GM12878 (cell line): ENCODE measurements at regions not wholly inside any gene's neighbourhood (a gene's known extent, or its start where the extent isn't known, plus 50 kb on each side); places are given as distances from the start of the nearest gene placed in this dataset.

Experiments used
- ATAC-seq: fragments of 200-7000 bp; cut with Tn5 transposase; 3 replicates; pipeline ENCODE4 v1.9.1; 2020; ENCODE audit warnings: mild to moderate bottlenecking, moderate library complexity
- BruUV-seq: library from RNA; stranded (reverse); fragments of 400-500 nt; replicated peaks from 2 replicates; lab custom pipeline; 2021; lab: Mats Ljungman, UMichigan
- CTCF ChIA-PET: fragments of 300-600 bp; sonication (Branson Sonifier 250); formaldehyde crosslinking; extraction: SDS; loops from one replicate; lab custom pipeline; 2021; ENCODE audit warnings: inconsistent platforms; lab: Yijun Ruan, JAX
- POLR2A ChIA-PET: fragments of 350-600 bp; formaldehyde crosslinking; extraction: SDS; loops from one replicate; lab custom pipeline; 2021; ENCODE audit warnings: inconsistent platforms; lab: Charles Lee
- RAD21 ChIA-PET: fragments of 300-600 bp; sonication (Branson Sonifier 250); formaldehyde crosslinking; loops from one replicate; lab custom pipeline; 2023; ENCODE audit warnings: antibody characterized with exemption; ENCODE audit not compliant: unreplicated experiment; lab: Charles Lee
- SMC1A ChIA-PET: fragments of 300-600 bp; sonication (Branson Sonifier 250); formaldehyde crosslinking; loops from one replicate; lab custom pipeline; 2023; ENCODE audit not compliant: unreplicated experiment, uncharacterized antibody; lab: Charles Lee
- DNase-seq: peaks from one replicate; pipeline ENCODE4 v3.0.0-alpha.2; 2011; ENCODE audit warnings: low read depth, low spot score
- FAIRE-seq: peaks from 3 replicates; lab custom pipeline; 2011; peaks lifted over from hg19 to GRCh38; lab: Jason Lieb, UNC
- H2AFZ ChIP-seq: 2 replicates; pipeline ENCODE4 v1.6.0; 2011; ENCODE audit warnings: low read depth, low read length, control low read depth; ENCODE audit not compliant: control insufficient read depth
- H3K27ac ChIP-seq: 2 replicates; pipeline ENCODE4 v1.5.1; 2011; ENCODE audit warnings: control low read depth; ENCODE audit not compliant: control insufficient read depth, insufficient read depth
- H3K27me3 ChIP-seq, 2 experiments: replicated peaks in 1 of 2; 2 replicates each; pipeline versions ENCODE4 v1.6.0 to v1.6.1; 2011; ENCODE audit warnings: low read length in 1 of 2; ENCODE audit not compliant: control insufficient read depth in 2 of 2, insufficient read depth in 2 of 2
- H3K36me3 ChIP-seq, 2 experiments: 2 replicates each; pipeline ENCODE4 v1.5.1; 2011; ENCODE audit warnings: low read length in 1 of 2; ENCODE audit not compliant: control insufficient read depth in 2 of 2, insufficient read depth in 2 of 2
- H3K4me1 ChIP-seq: 2 replicates; pipeline ENCODE4 v1.6.1; 2011; ENCODE audit warnings: mild to moderate bottlenecking, low read length, moderate library complexity, mixed read lengths; ENCODE audit not compliant: control insufficient read depth, insufficient read depth
- H3K4me2 ChIP-seq: 2 replicates; pipeline ENCODE4 v1.6.0; 2011; ENCODE audit warnings: control low read depth; ENCODE audit not compliant: control insufficient read depth, insufficient read depth
- H3K4me3 ChIP-seq: fragments of 200-600 bp; sonication (generic); 2 replicates; pipeline ENCODE4 v1.5.1; 2016
- H3K79me2 ChIP-seq: 2 replicates; pipeline ENCODE4 v1.6.0; 2011; ENCODE audit warnings: low read length; ENCODE audit not compliant: control insufficient read depth, insufficient read depth
- H3K9ac ChIP-seq: 2 replicates; pipeline ENCODE4 v1.8.0; 2011; ENCODE audit warnings: low read length, control low read depth, mixed read lengths; ENCODE audit not compliant: control insufficient read depth, insufficient read depth
- H3K9me3 ChIP-seq: replicated peaks from 3 replicates; pipeline ENCODE4 v1.5.1; 2011; ENCODE audit warnings: mild to moderate bottlenecking, low read length; ENCODE audit not compliant: control insufficient read depth, insufficient read depth
- H4K20me1 ChIP-seq: 2 replicates; pipeline ENCODE4 v1.6.0; 2011; ENCODE audit not compliant: control insufficient read depth, insufficient read depth
- ATF7 ChIP-seq: fragments of 450-650 bp; IDR thresholded peaks from 2 replicates; pipeline ENCODE4 v1.6.1; 2016; ENCODE audit warnings: low read depth, mild to moderate bottlenecking
- HDGF ChIP-seq: fragments of 450-650 bp; IDR thresholded peaks from 2 replicates; pipeline ENCODE4 v1.6.1; 2016; ENCODE audit warnings: antibody characterized with exemption
- MYB ChIP-seq: fragments of 150-350 bp; IDR thresholded peaks from 2 replicates; pipeline ENCODE4 v1.6.1; 2014; ENCODE audit warnings: mild to moderate bottlenecking, low read depth, low read length, borderline replicate concordance
- NKRF ChIP-seq: fragments of 450-650 bp; conservative IDR thresholded peaks from 2 replicates; pipeline ENCODE4 v1.6.1; 2017; ENCODE audit warnings: mild to moderate bottlenecking, moderate library complexity
- POLR2AphosphoS5 ChIP-seq: IDR thresholded peaks from 2 replicates; pipeline ENCODE4 v1.6.1; 2011; ENCODE audit warnings: mild to moderate bottlenecking, low read length, inconsistent platforms
- RB1 ChIP-seq: fragments of 450-650 bp; formaldehyde crosslinking; IDR thresholded peaks from 2 replicates; pipeline ENCODE4 v1.6.1; 2017; ENCODE audit warnings: mild to moderate bottlenecking, borderline replicate concordance
- RELB ChIP-seq: fragments of 450-650 bp; IDR thresholded peaks from 2 replicates; pipeline ENCODE4 v1.6.1; 2017; ENCODE audit warnings: low read depth, mild to moderate bottlenecking, moderate library complexity
- SIN3A ChIP-seq: IDR thresholded peaks from 2 replicates; pipeline ENCODE4 v1.6.1; 2012; ENCODE audit warnings: low read depth, low read length, improper control_type of control experiment
- ZBTB4 ChIP-seq: fragments of 450-650 bp; formaldehyde crosslinking; IDR thresholded peaks from 2 replicates; pipeline ENCODE4 v1.4.0; 2022; ENCODE audit warnings: mild to moderate bottlenecking, moderate library complexity
- ZNF274 ChIP-seq: IDR thresholded peaks from one replicate; pipeline ENCODE4 v1.8.0; 2011; ENCODE audit not compliant: insufficient read length, insufficient read depth
- ZNF592 ChIP-seq: fragments of 450-650 bp; IDR thresholded peaks from 2 replicates; pipeline ENCODE4 v1.6.1; 2017; ENCODE audit warnings: mild to moderate bottlenecking, moderate library complexity
- WGBS: methylation state at CpG from one replicate; pipeline ENCODE4 v1.1.6; 2016; ENCODE audit warnings: low lambda C conversion rate; ENCODE audit not compliant: insufficient replicate concordance, insufficient coverage; ENCODE audit errors: missing lambda C conversion rate; 5-methylcytosine and 5-hydroxymethylcytosine counted together
- in situ Hi-C: fragments of 300-500 bp; cut with MboI; formaldehyde crosslinking; loops from 9 replicates; pipeline ENCODE4 v1.14.3; 2018; ENCODE audit warnings: mixed read lengths
- intact Hi-C: fragments of 100-400 bp; cut with micrococcal nuclease; formaldehyde crosslinking; loops from one replicate; pipeline ENCODE4 v1.14.2; 2022; ENCODE audit not compliant: unreplicated experiment

- TF ChIP-seq ZNF592 (no peak), NKRF (no peak), MYB (no peak)
These were observed 260.1 kb upstream of the SGK1 start (continued) for GRCh38 chr6:134577998-134578397.

GRCh38 chr6:134575221-134575620 is 257.3 kb upstream of the SGK1 start:
- Histone ChIP-seq H4K20me1 (no peaks in the 10 kb centered on the region), H3K9ac (no peak overlapping the region), H3K36me3 (no peaks in the 10 kb centered on the region), H3K27me3 (no peaks in the 10 kb centered on the region), H3K4me1 (no peaks in the 10 kb centered on the region), H3K4me2 (no peak overlapping the region), H3K27ac (no peak overlapping the region), H3K4me3 (no peak overlapping the region), H3K79me2 (no peaks in the 10 kb centered on the region), H3K9me3 (no peaks in the 10 kb centered on the region), H2AFZ (no peak overlapping the region)
- BruUV-seq, result no TSS peak
- in situ Hi-C loops, result no loop called here
- 6% methylated on average over 1 of the region's 1 CpG for WGBS
- POLR2A ChIA-PET, result no interaction called here
- SMC1A ChIA-PET, result no interaction called here
- CTCF ChIA-PET, result no interaction called here
- intact Hi-C loops, result no loop called here
- RAD21 ChIA-PET, result no interaction called here
- ATAC-seq (no peak), DNase-seq (no peak), FAIRE-seq (no peak)
- TF ChIP-seq RB1, result no peak
- TF ChIP-seq ZBTB4 (CRISPR knock-in tag), result no peak
- TF ChIP-seq HDGF, result no peak
- no peak for TF ChIP-seq ZNF274
- no peak for TF ChIP-seq RELB
- no peak for TF ChIP-seq ATF7
- TF ChIP-seq SIN3A, result no peak
- no peak for TF ChIP-seq POLR2AphosphoS5
